Cerebellar cortex (tissue), 1 donor: ENCODE measurements at regions not wholly inside any gene's neighbourhood (a gene's known extent, or its start where the extent isn't known, plus 50 kb on each side); places are given as distances from the start of the nearest gene placed in this dataset.

Source experiments
- DNase-seq: peaks from one replicate; pipeline ENCODE4 v3.0.0-alpha.2; 2015; ENCODE audit warnings: low spot score

DNA sequence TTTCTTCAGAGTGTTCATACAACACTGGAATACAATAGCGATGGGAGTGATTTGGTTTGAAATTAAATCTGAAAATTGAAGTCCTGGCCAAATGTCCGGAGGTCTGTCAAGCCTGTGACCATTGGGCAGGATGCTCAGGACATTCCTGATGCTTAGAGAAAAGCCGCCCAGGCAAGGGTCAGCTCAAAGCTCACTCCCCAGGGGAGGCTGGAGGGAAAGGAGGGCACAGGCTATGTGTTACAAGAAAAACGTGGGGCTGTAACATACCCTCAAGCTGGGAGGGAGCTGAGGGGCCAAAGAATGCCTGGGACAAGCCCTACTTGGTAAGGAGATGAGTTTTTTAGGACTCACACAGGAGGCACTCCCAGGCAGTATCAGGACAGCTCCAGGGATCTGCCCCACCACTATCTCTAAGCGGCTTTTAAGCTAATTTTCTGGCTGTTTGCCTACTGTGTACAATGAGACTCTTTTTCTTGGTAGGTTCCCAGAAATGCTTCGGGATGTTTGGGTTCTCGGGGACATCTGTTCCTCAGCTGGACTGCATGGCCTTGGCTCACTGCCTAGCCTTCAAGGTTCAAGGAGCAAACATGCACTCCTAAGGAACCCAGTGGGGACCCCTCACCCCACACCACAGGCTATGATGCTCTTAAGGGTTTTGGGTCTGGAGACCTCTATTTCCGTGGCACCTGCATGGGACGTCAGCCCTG lies 500.1 kb downstream of the BRD1 start:
- DNase-seq: no peak

DNA sequence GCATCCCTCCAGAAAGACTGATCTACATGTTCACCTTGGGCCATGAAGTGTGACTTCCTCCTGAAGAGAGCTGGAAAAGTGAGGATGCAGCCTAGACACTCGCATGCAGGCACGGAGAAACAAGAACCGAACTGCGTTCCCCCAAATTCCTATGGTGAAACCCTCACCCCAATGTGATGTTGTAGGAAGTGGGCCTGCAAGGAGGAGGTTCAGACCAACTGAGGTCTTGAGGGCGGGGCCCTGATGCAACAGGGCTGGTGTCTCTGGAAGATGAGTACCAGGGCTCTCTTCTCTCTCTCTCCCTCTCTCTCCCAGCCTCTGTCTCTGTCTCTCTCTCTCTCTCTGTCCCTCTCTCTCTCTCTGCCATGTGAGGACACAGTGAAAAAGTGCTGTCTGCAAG lies 501.1 kb downstream of the BRD1 start:
- no peak for DNase-seq

- no peak for DNase-seq
Observed at GRCh38 chr22:49325531-49326395, 501.9 kb downstream of the BRD1 start.

- DNase-seq: no peak
Observed at GRCh38 chr22:49324527-49325491, 502.9 kb downstream of the BRD1 start.

- no peak for DNase-seq
Observed at GRCh38 chr22:49323751-49324415, 503.8 kb downstream of the BRD1 start.

DNA sequence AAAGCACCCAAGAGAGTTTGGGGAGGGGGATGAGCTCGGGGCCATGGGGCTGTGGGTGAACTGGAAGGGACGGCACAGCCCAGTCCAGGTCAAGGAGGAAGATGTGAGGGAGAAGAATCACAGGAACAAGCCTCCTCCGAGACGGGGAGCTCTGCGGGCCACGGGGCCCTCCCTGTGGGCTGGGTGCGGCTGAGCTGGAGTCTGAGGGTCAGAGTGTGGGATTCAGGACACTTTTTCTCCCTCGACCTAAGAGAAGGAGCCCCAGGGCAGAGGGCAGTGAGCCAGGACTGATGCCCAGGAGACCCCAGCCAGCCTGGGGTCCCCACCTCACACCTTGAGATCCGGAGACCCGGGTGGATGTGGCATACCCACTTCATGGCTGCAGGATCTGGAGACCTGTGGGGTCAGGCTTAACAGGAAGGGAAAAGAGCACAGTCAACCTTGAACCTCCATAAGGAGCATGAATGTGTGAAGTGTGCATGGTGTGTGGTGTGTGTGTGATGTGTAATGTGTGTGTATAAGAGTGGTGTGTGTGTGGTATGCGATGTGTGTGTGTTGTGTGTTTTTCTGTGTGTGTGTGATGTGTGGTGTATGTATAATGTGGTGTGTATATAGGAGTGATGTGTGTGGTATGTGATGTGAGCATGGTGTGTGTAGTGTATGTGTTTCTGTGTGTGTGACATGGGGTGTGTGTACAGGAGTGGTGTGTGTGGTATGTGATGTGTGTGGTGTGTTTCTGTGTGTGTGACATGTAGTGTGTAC lies 504.6 kb downstream of the BRD1 start:
- no peak for DNase-seq

DNA sequence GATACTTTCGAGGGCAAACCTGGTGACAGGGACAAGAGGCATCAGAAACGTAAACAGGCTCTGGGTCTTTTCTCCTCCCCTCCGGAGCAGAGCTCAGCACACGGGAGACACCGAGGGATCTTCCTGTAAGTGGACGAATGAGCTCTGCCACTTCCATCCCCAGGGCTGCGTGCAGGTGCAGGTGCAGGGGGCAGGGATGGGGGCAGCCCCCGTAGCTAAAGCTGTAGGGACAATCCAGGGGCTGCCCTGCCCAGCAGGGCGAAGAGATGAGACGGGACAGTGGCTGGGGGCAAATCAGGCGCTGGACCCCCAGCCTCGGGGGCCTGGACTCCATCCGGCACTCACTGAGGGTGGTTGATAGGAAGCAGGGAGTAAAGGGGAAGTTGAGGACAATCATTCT lies 505.4 kb downstream of the BRD1 start:
- DNase-seq: no peak

- DNase-seq: peak; percentile 70
Observed at GRCh38 chr22:49321477-49322055, 506.1 kb downstream of the BRD1 start.

- no peak for DNase-seq
Observed at GRCh38 chr22:49320714-49321476, 506.8 kb downstream of the BRD1 start.

GRCh38 chr22:49317369-49317768 lies 510.3 kb downstream of the BRD1 start:
- DNase-seq: no peak

- DNase-seq: no peak
Observed at GRCh38 chr22:49312601-49313000, 515.1 kb downstream of the BRD1 start.

GRCh38 chr22:49310354-49310753 lies 517.3 kb downstream of the BRD1 start:
- DNase-seq: no peak

DNA sequence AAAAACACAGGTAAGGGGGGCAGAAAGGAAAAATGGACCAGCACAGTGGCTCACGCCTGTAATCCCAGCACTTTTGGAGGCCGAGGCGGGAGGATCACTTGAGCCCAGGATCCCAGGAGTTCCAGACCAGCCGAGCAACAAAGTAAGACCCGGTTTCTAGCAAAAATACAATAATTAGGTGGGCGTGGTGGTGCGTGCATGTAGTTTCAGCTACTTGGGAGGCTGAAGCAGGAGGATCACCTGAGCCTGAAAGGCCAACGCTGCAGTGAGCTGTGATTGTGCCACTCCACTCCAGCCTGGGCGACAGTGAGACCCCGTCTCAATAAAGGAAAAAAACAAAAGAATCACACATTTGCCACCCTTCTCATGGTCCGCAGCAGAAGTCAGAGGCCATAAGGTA lies 519.4 kb downstream of the BRD1 start:
- DNase-seq: no peak

DNA sequence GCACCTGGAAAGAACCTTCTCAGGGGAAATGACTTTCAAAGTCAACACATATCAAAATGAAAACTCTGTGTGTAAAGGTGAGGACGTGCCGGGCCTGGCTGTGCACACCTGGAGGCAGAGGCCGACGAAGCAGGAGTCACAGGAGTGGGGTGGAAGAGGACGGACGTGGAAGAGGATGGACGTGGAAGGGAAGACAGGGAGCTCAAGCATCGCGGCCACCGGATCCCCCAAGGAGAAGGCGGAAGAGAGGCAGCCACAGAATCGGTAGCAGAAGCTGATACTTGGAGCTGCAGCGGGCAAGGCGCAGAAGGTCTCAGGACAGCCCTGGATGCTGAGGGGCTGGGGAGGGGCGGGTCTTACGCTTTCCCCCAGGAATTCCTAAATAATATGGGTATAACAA lies 519.8 kb downstream of the BRD1 start:
- DNase-seq: no peak

DNA sequence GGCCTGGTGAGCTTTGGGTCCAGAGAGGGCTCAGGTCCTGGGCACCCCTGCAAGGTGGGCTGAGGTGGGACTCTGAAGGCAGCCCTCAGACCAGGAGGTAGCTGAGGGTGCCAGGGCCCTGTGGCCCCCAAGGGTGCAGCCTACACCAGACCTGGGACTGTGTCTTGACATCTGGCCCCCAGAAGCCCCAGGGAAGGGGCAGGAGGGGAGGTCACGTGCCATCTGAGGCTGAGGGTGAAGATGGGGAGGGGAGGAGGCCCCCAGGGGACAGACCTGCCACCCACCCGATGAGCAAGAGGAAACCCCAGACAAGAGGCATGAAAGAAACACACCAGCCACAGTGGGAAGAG lies 520.2 kb downstream of the BRD1 start:
- DNase-seq: no peak

DNA sequence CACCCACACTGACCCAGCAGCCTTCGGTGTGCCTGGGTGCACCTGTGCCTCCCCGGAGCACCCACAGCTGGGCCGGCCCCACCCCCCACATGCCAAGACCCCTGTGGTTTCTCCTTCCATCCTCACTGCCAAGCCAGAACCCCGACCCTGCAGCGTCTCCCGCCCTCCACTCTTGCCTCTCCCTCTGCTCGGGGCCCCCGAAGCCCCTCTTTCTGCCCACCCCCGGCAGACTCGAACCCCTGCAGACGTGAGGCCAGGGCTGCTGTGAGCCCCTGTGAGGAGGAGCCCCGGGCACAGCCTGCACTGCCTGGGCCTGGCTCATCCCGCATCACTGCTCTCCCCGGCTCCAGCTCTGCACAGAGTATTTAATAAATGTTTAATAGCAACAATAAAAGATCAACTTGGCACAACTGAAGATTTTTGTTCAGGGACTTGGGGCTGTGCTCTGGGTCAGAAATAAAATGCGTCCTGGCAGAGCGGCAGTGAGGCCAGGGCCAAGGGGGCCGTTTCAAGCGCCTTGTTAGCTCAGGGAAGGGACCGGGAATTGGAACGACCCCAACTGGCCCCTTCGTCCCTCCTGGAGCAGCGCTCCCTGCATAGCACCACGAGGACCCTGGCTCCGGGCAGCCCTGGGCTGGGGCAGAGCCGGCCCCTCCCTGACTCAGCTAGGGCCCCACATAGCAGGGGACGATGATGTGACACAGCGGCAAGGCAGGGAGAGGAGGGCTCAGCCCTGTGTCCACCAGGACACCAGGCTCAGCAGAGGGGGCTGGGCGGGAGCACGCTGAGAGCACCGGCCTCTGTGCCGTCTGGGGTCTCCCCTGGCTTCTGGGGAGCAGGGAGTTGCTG lies 520.8 kb downstream of the BRD1 start:
- no peak for DNase-seq

DNA sequence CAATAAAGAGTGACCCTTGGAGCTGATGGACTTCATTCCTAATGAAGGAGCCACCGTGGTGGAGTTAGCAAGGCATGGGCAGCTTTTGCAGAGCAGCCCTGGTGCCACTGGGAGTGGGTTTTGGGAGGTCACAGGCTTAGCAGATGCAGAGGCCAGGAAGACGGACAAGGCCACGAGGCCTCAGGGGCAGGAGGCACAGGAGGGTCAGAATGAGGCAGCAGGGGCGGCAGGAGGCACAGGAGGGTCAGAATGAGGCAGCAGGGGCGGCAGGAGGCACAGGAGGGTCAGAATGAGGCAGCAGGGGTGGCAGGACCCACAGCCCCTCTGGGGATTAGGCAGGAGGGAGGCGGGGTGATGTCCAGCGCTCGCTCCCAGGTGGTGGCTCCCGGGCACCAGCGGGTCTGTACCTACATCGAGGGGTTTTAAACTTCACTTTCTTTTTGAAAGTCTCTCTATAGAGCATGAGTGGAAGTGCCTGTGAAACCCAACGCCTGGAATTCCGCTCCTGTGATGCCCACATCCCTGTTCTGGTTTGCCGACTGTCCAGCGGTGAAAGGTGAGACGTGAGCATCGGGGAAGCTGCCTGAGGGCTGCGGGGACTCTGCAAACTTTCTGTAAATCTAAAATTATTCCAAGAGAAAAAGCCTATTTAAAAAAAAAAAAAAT lies 521.6 kb downstream of the BRD1 start:
- DNase-seq: no peak

- peak; percentile 70 for DNase-seq
Observed at GRCh38 chr22:49305214-49305965, 522.3 kb downstream of the BRD1 start.
